Coronary artery (tissue), 2 donors: ENCODE measurements at regions not wholly inside any gene's neighbourhood (a gene's known extent, or its start where the extent isn't known, plus 50 kb on each side); places are given as distances from the start of the nearest gene placed in this dataset.
"Not testable (repeated sequence)": the region's sequence is repeated elsewhere in the genome, so short reads cannot be mapped to it uniquely, and the experiment has no call there.

Experiments
- DNase-seq: peaks from one replicate; pipeline ENCODE4 v3.0.0-alpha.2; 2017; ENCODE audit warnings: low spot score
- H3K27ac ChIP-seq, 2 donors: fragments of 200-600 bp; sonication (generic); one replicate each; pipeline ENCODE4 v1.5.1; 2016 to 2019
- H3K4me3 ChIP-seq: fragments of 200-600 bp; sonication (generic); 2 replicates; pipeline ENCODE4 v1.5.1; 2016; ENCODE audit warnings: mild to moderate bottlenecking, moderate library complexity
- CTCF ChIP-seq: fragments of 200-600 bp; sonication (generic); IDR thresholded peaks from one replicate; pipeline ENCODE4 v1.5.1; 2019; ENCODE audit warnings: antibody characterized with exemption

GRCh38 chr5:117561531-117561930 lies 986.9 kb upstream of the SEMA6A start:
- no peak for TF ChIP-seq CTCF
- DNase-seq: no peak
- no peak overlapping the region for H3K27ac ChIP-seq
- no peak overlapping the region for H3K4me3 ChIP-seq

- Histone ChIP-seq H3K27ac (no peak overlapping the region), H3K4me3 (no peak overlapping the region)
- DNase-seq: no peak
- TF ChIP-seq CTCF: no peak
Observed at GRCh38 chr5:117559005-117559844, 984.6 kb upstream of the SEMA6A start.

- TF ChIP-seq CTCF: no peak
- H3K27ac ChIP-seq: no peak overlapping the region
- no peak for DNase-seq
Observed at GRCh38 chr5:117551236-117551635, 976.6 kb upstream of the SEMA6A start.

GRCh38 chr5:117547192-117547591 lies 972.6 kb upstream of the SEMA6A start:
- no peak overlapping the region for H3K27ac ChIP-seq
- no peak for TF ChIP-seq CTCF
- no peak overlapping the region for H3K4me3 ChIP-seq
- no peak for DNase-seq

More at GRCh38 chr5:117551236-117551635, 976.6 kb upstream of the SEMA6A start:
- H3K4me3 ChIP-seq: no peak overlapping the region

GRCh38 chr5:117539692-117540091 lies 965.1 kb upstream of the SEMA6A start:
- Histone ChIP-seq H3K4me3 (no peak overlapping the region), H3K27ac (no peak overlapping the region)
- TF ChIP-seq CTCF: no peak
- no peak for DNase-seq

- Histone ChIP-seq H3K27ac (no peak overlapping the region), H3K4me3 (no peak overlapping the region)
- TF ChIP-seq CTCF: no peak
- no peak for DNase-seq
Observed at GRCh38 chr5:117533792-117534191, 959.2 kb upstream of the SEMA6A start.

GRCh38 chr5:117533051-117533670 lies 958.5 kb upstream of the SEMA6A start:
- not testable (repeated sequence) for H3K4me3 ChIP-seq, H3K27ac ChIP-seq, DNase-seq
